SK-N-MC (cell line): ENCODE measurements at regions not wholly inside any gene's neighbourhood (a gene's known extent, or its start where the extent isn't known, plus 50 kb on each side); places are given as distances from the start of the nearest gene placed in this dataset.

Experiments used
- EZH2 ChIP-seq: fragments of 200-600 bp; sonication (generic); IDR thresholded peaks from one replicate; pipeline ENCODE4 v1.6.1; 2017; ENCODE audit warnings: antibody characterized with exemption
- FOXP2 ChIP-seq: optimal IDR thresholded peaks from 2 replicates; pipeline ENCODE3; 2011; ENCODE audit warnings: mild to moderate bottlenecking, moderate library complexity; ENCODE audit not compliant: insufficient read depth; ENCODE audit errors: extremely low read length, control extremely low read depth
- POLR2AphosphoS5 ChIP-seq: IDR thresholded peaks from 2 replicates; pipeline ENCODE4 v1.6.1; 2012; ENCODE audit warnings: mild to moderate bottlenecking, low read depth, low read length, borderline replicate concordance

GRCh38 chr4:14272206-14272605 is 644.7 kb upstream of the BOD1L1 start:
- TF ChIP-seq EZH2 (no peak), POLR2AphosphoS5 (no peak), FOXP2 (no peak)
